ENCODE measurements at regions not wholly inside any gene's neighbourhood (a gene's known extent, or its start where the extent isn't known, plus 50 kb on each side); places are given as distances from the start of the nearest gene placed in this dataset.

- no peak for TF ChIP-seq CTCF (IDR thresholded peaks at IDR 0.05; ENCODE audit: borderline replicate concordance, extremely low read depth, low read length, poor library complexity, severe bottlenecking)
- no peak for TF ChIP-seq EZH2 (IDR thresholded peaks at IDR 0.05; ENCODE audit: borderline replicate concordance, low read depth, low read length, severe bottlenecking)
Observed at GRCh38 chr14:53472306-53472705, 319.2 kb upstream of the DDHD1 start.

All from DND-41 (cell line).